ENCODE measurements at regions not wholly inside any gene's neighbourhood (a gene's known extent, or its start where the extent isn't known, plus 50 kb on each side); places are given as distances from the start of the nearest gene placed in this dataset.

DNA sequence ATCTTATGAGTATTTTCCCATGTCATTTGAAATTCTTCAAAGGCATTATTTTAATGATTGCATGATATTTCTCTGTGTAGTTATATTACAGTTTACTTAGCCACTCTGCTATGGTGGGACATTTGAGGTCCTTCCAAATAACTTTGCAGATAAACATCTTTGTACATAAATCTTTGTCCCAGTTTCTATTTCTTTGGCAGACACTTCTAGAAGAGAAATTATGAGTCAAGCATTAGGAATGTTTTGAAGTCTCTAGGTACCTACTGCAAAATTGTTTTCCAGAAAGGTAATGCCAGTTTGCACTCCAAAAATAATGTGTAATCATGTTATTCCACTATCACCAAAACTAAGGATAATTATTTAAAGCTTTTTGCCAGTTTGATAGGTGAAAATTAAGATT is 149.7 kb downstream of the EN1 start:
- no peak for DNase-seq

DNA sequence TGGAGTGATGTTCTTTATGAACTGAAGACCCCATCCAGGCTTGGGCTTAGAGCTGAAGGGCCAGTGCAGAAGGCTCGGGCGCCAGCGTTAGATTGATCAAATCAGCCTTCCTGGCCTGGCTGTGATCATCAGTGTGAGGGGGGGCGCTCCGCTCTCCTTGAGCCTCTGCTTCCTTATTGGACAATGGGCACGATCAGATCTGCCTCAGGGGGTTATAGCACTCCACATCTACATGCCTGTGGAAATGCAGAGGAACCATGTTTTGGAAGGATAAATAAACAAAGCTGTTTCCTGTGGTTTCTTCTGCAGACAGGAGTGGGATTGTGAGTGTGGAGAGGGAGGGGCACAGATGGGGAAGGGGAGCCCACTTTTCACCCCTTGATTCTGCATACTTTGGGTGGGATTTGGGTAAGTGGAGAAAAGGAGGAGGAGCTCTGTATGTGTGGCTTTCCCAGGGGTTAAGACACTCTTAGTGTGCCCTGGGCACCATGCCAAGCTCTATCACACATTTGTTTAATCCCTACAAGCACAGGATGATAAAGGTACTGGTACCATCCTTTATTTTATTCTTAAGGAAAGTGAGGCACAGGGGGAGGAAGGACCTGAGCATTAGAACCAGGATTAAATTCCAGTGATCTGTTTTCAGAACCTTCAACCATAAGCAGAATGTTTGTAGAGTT is 150.5 kb downstream of the EN1 start:
- DNase-seq, result no peak

DNA sequence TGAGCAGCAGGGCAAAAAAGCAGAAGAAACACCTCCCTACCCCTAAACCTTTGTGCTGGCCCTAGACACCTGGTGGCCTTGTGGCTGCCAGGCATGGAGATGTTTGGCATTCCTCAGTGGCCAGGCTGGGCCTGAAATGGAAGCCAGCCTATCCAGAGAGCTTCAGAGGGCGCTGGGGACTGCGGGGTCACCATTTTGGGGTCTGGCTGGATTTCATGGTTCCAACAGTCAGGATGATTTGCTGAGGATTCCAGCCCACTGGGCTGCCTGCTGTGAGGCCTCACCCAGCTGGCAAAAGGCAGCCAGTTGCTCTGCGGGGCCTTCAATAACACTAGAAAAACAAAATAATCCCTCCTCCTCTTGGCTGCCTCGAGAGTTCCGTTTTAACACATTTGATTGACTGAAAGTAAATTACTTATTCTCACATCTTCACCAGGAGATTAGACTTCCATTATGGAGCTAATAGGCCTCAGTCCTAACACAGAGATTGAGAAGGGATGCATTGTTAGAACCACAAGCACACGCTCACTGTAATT is 154.1 kb downstream of the EN1 start:
- DNase-seq, result no peak

DNA sequence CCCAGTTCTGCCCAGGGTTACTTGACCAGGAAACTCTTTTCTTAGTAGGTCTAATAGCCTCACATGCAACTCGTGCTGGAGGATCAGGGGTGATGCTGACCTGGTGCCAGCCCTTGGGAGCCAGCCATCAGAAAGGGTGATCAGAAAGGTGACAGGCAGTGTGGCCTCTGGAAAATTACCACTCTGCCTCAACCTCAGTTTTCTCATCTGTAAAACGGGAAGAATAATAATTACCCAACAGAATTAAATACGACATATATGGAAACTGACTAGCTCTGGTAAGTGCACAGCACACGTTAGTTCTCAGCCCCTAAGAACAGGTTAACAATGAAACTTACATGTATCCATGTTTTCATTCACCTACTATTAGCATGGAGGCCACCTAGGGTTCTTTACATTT is 157.6 kb downstream of the EN1 start:
- DNase-seq, result no peak

DNA sequence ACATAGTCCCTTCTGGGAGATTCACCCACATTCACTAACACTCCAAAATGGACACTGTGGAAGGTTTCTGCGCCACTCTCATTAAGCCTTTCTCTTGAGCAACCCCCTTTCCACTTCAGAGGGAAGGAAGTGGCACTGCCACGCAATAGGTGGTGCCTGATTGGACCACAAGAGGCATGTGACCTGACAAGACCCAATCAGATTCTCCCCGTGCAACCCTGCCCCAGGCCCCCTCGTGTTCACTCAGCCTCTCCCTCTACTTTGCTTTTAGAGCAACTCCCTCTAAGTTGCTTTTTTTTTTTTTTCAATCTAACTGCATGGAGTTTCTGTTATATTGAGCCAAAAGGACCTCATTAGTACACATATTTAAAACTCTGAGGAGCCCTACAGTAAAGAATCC is 158.0 kb downstream of the EN1 start:
- no peak for DNase-seq

DNA sequence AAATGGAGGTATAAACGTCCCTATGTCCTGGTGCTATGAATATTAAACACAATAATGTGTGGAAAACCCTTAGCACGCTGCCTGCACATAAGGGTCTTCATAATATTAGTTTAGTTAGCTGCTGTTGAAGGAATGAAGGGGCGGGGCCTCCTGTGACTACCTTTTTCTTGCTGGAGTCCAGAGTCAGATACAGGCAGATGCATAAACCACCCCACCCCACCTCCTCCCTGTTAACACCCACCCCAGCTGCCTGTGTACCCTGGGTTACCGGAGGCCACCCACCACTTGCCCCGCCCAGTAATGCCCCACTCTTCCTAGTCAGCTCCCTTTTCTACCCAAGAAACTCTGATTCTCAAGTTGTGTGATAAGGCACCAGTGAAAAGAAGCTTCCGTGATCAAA is 158.4 kb downstream of the EN1 start:
- DNase-seq, result no peak

DNA sequence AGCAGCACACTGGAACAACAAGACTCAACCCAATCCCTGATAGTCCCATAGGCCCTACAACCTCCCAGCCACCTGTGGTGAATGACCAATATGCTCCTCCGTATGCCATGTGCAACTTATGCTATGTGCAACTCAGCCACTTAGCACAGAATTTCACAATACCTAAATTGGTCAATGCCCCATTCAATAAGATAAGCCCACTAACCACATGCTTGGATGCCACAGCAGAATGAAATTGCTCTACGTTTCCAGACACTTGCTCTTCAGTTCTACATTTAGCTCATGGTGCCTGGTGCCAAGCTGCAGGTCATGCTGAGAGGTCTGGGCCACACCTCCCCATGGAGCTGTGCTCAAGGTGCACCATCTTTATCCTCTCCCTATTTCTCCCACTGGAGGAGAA is 159.8 kb downstream of the EN1 start:
- no peak for DNase-seq

DNA sequence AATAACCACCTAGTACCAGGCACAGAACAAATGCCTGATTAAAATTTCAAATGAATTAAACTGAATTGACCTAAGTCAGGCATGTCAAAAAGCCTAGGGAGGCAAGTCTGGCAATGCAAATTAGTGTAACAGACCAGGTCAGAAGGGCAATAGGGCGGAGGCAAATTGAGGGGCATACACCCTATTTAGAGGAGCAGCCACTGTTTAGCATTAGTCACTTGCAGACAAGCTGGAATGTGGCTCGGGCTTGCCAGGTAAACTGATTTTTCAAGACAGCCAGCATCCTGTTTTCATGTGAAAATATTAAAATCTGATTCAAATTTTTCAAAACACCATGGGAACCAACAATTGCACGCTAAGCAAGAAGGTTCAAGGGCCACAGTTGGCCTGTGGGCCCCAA is 160.3 kb downstream of the EN1 start:
- DNase-seq, result no peak

DNA sequence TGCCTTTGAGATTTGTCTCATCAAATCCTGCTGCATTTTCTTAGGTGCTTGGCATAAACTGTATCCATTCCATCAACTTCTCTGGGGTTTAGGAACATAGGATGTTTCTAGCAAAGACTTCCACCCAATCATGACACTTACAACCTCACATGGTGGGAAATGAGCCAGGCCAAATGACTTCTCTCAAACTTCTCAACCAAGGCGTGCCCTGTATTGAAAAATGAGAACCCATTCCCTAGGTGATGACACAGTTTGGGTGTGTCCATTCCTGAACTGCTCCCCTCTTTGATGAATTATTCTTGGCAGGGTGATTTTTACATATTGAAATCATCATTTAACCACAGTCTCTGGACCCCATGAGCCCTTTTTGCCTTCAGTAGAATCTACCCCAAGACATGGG is 161.1 kb downstream of the EN1 start:
- no peak for DNase-seq

DNA sequence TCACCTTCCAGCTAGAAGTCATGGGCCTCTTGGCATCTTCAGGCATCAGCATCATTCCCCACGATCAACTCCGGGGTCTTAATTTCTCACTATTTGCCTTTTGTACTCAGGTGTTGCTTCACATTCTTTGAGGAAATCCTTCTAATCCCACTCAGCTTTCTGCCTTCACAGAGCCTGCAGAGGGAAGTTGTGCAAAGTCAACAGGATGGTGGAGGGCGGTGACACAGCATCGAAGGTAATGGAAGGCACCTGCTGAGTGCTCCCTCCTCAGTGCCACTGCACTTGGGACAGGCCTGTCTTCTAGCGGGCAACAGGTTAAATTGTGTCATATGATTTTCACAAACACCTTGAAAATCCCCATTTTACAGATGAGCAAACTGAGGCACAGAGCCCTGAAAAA is 164.0 kb downstream of the EN1 start:
- no peak for DNase-seq

DNA sequence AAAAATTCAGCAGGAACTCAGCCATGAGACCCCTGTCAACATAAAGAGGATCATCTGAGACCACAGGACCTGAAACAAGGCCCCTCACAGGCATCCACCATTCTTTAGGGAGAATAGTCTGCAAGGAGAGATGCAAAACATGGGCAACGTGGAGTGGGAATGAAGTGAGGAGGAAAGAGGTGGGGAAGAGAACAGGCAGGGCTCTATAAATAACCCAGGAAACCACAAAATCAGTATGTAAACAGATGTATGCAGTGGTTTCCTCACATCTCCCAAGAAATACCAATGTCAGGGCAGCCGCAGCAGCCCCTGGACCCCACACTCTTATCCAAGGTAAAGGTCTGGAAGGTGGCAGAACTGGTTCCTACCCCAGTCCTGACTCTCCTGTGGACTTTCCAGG is 168.5 kb downstream of the EN1 start:
- DNase-seq, result no peak

DNA sequence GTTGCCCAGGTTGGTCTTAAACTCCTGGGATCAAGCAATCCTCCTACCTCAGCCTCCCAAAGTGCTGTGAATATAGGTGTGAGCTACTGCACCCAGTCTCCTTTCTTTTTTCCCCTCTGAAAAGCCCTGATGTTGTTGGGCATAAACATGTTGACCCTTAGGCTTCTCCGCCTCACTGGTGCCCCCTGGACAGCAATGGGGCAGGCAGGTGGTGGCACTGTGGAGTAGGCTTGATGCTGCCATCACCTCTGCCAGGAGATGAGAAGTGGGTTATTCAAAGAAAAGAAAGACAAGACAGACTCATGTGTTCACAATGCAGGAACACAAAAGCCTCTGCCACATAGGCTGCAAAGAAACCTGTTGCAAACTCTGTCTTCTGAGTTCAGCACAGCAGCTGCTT is 169.9 kb downstream of the EN1 start:
- DNase-seq, result no peak

DNA sequence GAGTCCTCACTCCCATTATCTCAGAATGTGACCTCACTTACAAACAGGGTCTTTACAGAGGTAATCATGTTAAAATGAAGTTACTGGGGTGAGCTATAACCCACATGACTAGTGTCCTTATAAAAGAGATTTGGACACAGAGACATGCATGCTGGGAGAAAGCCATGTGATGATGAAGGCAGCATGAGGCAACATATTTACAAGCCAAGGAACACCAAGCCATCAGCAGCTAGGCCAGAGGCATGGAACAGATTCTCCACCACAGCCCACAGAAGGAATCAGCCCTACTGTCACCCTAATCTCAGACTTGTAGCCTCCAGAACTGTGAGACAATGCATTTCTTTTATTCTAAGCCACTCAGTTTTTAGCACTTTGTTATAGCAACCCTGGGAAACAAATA is 171.9 kb downstream of the EN1 start:
- no peak for DNase-seq

DNA sequence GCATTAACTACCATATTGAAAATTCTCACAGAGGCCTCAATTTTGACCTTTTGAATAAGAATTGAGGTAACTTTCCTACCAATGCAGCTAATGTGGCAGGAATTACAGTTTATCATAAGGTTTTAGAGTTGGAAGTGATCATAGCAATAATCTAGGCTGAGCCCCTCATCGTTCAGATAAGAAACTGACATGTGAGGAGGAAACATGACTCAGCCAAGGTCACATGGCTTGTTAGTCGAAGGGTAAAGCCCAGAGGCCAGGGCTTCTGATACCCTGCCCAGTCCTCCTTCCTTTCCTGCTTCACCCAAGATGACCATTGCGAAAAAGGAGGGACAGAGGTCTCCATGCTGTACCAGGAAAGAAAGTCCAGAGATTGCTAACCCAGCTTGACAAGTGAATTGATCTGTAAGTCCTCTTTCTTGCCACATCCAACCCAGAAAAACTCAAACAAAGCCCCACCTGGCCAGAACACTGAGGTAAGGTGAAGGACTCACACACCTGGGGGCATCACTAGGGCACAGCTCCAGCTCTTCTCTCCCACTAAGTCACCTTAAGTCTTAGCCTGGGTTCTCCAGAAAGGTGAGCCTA is 174.8 kb downstream of the EN1 start:
- no peak for DNase-seq

DNA sequence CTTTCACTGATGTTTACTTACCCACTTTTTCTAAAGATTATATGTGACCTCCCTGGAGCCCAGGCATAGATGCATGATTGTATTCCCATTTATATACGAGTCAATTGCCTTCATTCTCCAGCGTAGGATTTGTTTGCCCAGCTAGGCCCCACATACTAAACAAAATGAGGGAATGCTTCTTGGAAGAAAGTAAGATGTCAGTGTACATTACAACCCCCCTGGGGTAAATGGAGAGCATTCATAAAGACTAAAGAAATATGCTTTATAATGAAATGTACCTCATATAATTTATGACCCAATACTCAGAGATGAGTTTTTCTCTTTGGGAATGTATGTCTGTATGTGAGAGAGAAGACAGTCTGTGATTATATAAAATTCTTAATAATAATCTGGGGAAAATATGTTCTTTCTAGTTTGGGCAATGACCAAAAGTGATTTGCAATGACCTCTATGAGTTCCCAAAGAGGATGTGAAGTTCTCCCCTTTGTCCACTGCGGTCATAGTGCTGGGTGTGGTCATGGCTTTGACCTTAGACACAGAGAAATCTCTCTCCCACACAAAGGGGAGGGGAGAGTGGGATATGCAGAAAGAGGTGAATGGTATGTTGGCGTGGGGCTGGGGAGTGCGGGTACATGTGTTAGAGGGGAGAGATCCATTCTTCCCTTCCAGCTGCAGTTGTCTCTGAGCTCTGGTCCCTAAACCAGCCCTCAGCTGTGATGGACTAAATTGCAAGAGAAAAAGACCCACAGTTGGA is 175.6 kb downstream of the EN1 start:
- DNase-seq, result no peak

DNA sequence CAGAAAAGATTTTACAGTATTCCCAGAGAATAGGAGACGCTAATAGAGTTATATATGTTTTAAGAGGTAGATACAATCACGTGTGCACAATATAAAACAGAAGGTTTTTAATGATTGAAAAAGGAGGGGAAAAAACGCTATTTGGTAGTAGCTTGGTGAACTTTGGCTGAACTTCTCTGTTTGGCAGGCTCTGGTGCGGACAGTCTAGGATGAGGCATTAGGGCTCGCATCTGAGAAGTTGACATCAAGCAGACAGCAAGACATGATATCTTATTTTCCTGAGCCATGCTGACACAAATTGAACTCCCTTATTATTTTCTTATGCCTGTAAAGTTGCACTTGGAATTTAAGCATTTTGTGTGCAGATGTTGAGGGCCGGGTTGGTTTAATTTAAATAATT is 176.6 kb downstream of the EN1 start:
- DNase-seq, result no peak

DNA sequence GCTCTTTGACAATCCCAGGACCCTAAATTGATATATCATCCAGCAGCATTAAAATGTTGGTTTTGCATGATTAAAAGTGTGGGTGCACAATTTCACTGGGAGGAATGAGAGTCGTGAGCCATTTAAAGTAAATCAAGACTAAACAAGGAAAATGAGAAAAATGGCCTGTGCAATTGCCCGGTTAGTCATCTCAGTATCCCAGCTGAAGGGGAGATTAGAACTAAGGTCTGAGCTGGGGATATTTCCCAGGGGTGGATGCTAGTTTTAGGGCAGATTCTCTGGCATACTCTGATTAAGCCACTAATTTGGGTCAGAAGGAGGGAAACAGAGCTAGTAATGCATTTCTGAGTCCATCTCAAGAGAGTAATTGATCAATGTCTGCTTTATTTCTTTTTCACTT is 177.2 kb downstream of the EN1 start:
- no peak for DNase-seq

DNA sequence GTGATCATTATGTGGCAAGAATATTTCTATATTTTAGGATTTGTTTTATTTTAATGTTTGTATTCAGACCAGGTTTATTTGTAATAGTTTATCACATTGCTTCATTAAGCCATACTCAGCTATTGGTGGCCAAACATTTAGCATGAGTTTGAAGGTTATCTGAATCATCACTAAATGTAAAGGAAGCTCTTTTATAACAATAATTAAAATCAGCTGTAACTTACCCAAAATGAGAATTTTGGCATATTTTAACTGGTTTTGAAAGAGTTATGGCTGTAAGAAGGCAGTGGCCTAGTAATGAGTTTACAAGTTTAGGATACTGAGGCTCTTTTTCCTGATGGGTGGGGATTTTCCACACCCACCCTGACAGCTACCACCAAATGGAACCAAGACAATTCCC is 177.8 kb downstream of the EN1 start:
- no peak for DNase-seq

DNA sequence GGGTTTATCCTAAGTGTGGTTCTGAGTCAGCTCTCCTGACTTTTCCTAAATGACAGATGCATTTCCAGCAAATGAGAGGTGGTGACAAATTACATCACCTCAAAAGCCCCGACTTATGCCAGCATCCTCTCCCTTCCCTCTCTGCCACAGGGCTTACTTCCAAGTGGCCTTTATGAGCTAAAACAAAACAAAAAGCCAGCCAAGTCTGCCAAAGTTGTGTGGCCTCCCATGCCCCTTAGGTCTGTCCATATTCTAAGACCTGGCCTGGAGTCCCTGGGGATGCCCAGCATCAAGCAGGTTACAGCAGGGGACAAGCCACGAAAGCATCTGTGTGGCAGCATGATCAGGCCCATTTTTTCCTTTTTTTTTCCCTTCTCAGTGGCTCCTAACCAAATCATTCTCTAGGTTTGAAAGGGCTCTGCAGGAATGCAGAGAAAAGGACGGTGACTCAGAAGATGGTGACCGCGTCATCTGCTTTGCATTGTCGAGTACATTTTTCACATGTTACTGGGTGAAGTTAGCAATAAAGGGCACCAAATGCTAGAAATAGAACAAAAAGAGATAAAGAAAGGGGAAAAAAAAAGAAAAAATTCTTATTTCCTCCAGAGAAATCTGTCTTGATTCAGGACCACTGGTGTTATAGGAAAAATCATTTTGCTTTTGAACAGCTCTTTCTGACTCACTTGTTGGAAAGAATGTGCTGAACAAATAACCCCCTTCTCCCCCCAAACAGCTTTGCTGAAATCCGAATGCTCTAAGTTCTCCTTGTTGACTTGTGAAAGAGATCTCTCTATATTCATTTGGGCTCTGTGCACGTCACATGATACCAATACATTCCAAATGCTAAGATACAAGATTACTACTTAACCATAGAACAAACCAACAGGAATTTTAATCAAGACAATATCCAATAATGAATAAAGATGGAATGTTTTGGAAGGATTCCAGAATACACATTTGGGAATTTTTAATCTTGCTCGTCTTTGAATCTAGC is 178.7 kb downstream of the EN1 start:
- no peak for DNase-seq

DNA sequence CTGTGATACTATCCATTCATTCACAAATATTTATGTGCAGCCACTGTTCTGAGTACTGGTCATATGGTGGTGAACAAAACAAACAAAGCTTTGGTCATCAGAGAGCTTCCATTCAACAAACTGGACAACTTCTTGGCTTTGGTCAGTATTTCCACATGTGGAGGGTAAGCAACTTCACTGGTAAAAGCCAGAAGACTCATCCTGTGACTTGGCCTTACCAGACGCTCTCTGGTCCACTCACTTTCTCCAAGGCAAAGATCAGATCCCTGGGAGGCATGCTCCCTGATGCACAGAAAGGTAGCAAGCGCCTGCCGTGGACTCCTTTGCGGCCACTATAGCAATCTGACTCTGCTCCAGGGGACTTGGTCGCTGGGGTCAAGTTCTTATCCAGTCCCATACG is 179.5 kb downstream of the EN1 start:
- no peak for DNase-seq

DNA sequence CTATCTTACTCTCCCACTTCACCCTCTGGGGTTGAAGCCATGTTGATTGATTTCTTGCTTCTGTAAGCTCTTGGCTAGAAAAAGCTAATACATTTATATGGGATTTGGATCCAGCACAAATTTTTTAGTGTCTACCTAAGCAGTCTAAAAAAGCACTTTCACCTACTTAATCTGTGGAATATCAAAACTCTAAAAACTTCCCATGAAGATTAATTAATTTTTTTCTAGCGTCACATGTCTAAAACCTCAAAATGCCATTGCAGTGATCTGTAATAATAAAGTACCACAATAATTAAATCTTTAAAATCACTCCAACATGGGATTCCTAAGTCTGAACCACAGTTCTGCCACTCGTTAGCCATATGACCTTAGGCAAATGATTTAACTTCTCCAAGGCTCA is 180.1 kb downstream of the EN1 start:
- no peak for DNase-seq

DNA sequence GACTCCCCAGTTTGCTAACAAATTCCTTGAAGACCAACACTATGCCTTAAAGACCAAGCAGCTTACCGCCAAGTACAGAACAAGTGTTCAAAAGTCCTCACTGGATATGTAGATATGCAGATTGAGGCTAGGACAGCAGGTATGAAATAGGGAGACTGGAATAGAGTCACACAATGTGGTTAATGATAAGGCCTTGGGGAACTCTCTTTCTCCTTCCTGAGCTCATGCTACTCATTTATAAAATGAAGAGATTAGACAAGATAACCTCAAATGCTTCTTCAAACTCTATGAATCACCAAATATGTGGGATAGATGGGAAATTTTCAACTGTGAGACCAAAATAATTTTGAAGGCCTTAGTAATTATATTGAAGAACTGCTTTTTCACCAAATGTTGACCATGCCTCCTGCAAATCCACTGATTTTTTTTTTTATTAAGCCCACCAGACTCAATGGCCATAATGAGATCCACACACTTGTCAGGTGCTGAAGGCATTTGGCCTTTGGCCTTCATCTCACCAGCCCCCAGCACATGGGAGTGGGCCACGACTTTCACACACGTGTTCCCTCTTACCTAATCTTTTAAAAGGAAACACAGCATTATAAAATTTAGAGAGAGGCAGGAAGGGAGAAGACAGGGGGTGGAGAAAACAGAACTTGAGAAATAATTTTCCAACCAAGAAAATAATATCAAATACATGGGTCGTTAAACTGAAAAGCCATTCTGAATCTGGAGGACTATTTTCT is 181.5 kb downstream of the EN1 start:
- DNase-seq, result no peak

All from activated T-cell treated with anti-CD3 and anti-CD28 coated beads for 4 hours (primary cell).